ENCODE measurements at regions not wholly inside any gene's neighbourhood (a gene's known extent, or its start where the extent isn't known, plus 50 kb on each side); places are given as distances from the start of the nearest gene placed in this dataset.
"Not testable (repeated sequence)": the region's sequence is repeated elsewhere in the genome, so short reads cannot be mapped to it uniquely, and the experiment has no call there.

DNA sequence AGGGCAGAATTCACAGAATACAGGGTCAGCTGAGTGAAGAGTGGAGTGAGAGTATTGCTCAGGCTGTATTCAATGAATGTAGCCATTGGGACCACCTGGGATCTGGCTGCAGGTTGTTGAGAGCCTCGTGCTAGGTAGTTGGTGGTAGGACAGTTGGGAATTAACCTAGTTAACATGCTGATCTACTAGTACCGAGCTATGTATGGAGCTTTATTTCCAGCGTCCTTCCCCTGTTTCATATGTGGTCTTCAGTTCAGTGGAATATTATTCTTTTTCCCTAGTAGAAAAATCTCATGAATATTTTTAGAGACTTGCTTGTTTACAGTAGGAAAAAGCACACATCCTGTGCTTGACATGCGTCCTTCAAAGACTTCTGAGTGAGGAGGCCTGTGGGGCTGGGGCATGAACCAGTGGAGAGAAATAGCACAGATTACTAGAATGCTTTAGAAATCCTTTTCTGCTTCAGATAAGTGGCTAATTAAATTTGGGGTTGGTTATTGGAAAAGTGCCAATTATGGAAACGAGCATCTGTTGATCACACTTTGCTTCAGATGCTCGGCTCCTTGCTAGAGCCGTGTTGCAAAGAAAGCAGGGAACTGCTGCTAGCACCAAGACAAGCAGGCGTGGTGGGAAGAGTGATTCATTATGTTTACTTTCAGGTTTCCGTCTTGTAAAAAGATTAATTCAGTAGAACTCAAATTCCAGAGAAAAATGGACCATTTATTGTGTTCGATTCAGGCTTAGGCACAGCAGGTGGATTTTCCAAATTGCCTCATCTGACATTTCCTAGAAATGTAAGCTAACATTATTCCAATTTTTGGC lies 53.6 kb downstream of the ARF6 start:
- DNase-seq (ENCODE audit: low read depth in 2 of 3, low spot score in 2 of 3) = no peak

DNA sequence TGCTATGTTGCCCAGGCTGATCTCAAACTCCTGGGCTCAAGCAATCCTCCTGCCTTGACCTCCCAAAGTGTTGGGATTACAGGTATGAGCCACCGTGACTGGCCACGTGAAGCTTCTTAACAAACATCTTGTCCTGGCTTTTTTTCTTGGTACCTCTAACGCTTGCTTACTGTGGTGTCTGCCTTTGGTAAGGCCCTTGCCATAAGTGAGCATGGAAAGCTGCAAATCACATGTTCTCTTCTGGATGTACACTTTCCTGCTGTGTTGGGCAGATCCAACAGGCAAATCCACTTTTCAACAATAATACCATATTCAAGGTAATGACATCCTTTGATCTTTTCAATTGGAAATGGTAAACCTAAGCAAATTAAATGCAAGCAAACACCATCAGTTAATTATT lies 54.6 kb downstream of the ARF6 start:
- DNase-seq (ENCODE audit: low read depth in 2 of 3, low spot score in 2 of 3) = no peak

DNA sequence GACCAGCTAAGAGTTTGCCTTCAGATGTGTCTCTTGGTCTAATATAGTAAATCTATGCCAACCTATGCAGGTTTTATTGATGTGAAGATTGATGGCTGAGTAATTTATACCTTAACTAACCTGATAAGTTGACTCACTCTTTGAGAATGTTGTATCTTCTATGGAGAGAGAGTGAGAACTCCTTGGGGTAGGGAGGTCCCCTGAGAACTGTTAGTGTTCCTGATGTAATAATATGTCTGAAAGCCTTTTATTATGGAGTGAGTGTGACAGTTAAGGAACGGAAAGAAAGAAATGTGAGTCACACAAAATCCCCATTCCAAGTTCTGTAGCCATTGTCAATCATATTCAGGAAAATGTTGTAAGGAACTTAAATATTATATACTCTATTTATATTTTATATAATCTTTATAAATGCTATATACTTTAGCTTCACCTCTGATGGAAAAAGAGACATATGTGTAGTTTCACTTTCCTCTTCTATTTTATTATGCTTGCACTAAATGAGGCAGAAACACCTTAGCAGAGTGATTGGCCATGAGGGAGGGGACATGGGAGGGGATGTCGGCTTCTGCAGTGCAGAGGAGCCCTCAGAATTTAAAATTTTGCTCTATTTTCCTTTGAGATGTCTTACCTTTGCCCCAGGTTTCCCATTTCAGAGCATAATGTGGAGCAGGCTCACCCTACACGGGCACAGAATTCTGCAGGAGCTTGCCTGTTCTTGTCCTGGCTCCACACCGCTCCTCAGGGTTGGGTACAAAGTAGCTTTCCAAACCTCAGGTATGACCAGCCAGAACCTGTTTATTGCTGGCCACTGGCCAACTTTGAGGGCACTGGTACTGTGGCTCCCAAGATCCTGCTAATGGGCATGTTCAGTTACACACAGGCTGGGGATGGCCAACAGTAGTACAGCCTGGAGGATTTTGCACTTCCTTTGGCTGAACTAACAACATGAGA lies 57.7 kb downstream of the ARF6 start:
- no peak for DNase-seq (ENCODE audit: low read depth in 2 of 3, low spot score in 2 of 3)

DNA sequence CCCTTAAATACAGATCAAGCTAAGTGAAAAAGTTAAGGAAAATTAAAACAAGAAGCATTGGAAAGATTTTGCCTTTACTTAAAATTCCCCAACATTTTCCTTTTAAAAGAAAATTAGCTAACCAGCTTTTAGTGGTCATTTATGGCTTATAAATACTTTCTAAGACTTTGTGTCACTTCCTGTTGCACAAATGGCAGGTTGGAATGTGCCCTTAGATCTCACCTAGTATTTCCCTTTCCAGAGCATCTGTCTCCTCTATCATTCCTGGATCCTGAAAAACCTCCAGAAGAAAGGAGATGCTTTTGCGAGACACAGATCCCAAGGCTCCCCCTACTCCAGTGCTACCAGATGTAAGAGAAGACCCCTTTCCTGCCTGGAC lies 58.3 kb downstream of the ARF6 start:
- DNase-seq (ENCODE audit: low read depth in 2 of 3, low spot score in 2 of 3) = no peak

DNA sequence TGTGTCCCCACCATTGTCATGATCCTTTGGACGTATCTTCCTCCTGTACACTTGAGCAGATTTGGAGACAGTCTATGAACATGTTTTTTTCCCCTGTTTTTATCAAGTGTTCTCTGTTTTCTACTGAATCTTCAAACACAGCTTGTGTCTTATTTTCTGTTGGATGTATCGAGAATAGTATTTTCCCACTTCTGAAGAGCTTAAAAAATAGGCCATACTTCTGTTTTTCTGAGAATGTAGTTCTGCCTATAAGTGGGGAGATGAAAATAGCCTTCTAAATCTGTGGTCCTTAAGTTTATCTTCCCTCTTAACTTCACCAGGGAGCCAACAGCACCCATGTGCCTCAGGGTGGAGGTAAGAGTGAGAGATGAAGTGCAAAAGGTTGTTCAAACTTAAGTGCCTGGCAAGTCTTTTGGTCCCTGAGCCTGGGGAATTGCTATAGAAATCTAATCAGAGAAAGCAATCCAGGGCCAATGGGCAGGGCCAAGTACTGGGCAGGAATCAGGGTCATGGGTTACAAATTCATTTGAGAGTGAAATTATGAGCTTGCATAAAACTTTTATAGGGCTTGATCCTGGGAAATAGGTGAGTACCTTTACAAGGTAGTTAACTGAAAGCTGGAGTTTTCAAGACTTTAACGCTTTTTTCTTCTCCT lies 58.9 kb downstream of the ARF6 start:
- no peak for DNase-seq (ENCODE audit: low read depth in 2 of 3, low spot score in 2 of 3)

DNA sequence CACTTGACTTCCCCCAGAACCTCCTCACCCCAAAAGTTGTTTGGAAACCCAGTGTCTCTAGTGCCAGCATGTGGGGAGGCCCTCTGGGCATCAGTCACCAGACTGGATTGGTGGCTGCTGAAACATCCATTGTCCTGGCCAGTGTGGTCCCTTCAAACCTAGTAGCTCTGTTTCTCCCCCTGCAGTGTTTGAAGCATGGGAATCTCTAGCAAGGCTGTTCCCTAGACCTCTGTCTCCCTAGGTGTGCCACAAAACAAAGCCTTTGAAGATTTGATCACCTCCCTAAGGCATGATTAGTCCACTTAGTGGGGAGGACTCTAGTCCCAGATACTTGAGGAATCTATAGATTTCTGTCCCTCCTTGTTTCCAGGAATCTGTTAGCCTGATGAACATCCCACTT lies 60.3 kb downstream of the ARF6 start:
- DNase-seq (ENCODE audit: low read depth in 2 of 3, low spot score in 2 of 3) = no peak

DNA sequence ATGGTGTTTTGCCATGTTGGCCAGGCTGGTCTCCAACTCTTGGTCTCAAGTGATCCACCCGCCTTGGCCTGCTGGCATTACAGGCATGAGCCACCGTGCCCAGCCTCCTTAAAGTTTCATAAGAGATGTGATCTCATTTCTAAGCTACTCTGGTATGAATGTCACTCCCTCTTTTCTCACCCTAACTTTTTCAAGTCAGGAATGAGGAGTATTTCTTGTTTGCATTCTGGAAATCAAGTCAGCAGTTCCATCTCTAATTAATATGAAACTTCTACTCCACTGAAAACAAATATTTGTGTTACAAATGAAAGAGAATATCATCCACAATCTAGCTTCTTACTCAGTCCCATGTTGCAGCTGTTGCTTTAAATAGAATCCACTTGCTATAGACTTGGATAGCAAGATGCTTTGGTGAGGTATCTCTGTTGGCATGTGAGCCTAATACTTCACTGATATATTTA lies 61.3 kb downstream of the ARF6 start:
- no peak for DNase-seq (ENCODE audit: low read depth in 2 of 3, low spot score in 2 of 3)

DNA sequence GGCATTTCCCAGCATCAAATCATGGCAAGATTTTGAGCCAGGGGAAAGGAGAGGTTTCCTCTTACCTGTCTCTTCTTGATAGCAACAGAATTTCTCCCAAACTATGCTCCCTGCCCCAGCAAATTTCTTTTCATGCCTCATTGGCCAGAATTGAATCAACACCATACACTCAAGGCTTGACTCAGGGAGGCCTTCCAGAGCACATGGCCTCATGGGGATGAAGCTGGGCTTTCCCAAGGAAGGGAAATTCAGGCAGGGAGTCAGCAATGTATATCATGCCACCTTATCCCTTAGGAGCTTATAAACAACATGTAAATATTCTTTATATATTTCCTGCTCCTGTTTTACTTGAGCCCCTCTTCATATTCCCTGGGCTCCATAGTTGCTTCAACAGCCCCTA lies 62.1 kb downstream of the ARF6 start:
- DNase-seq (ENCODE audit: low read depth in 2 of 3, low spot score in 2 of 3) = no peak

DNA sequence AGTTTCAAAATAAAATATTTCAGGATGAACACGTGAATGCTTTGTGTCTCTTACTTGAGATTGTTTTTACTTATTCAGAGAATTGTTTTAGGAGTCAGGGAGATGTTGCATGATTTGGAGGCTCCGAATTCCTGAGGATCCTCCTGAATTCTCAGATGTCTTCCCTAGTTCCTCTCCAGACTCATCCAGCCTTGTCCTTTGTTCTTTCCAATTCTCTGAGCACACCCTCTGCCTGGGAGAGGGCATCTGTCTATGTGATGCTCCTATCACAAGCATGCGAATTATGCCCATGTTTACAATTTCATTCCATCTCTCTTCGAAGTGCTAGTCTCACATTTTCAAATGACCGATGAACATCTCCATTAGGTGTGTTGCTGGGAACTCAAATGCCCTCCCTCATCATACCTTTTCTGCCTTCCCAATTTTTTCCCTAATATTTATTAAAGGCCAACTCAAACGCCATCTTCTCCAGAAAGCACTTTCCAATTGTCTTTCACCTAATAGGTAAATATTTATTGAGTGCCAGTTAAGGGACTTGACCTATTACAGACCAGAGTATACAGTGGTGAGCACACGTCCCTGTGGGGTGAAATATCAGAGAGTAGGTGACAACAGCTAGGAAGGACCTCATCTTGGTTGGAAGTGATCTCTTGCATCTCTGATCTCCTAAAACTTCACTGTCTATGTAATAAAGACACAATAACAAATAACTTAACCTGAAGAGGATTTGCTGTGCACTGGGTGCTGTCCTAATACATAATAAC lies 64.4 kb downstream of the ARF6 start:
- no peak for DNase-seq (ENCODE audit: low read depth in 2 of 3, low spot score in 2 of 3)

DNA sequence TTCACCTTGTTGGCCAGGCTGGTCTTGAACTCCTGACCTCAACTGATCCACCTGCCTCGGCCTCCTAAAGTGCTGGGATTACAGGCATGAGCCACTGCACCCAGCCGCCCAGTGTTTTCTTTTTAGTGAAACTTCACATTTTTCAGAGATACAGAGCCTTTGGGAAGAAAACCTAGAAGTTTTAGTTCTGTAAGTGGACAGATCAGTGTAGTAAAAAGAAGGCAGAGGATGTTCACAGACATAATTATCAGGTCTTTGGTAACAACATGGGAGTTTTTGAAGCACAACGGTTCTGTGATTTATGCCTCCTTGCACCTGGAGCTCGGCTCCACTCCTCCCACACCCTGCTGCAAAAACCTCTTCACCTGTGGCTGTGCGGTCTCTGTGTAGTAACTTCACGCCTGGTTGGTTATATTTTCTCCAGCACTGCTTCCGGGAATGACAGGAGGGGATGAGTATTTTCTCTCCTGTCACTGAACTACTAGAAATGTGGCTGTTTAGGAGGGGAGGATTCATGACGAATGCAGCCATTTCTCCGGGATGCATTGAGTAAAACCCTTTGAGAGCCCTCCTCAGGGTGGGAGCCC lies 67.0 kb downstream of the ARF6 start:
- no peak for DNase-seq (ENCODE audit: low read depth in 2 of 3, low spot score in 2 of 3)

DNA sequence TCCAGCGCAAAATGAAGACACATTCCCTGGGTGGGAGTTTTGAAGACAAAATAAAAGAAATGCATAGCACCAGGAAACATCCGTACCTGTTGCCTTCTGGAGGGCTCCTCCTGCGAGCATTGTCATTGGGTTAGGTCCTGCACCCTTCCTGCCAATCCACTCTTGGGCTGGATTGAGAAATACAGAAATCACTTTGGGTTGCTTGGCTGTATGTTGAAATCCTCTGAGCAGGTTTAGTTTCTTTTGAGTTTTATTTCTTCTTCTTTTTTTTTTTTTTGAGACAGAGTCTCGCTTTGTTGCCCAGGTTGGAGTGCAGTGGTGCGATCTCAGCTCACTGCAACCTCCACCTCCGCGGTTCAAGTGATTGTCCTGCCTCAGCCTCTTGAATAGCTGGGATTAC lies 67.6 kb downstream of the ARF6 start:
- DNase-seq (ENCODE audit: low read depth in 2 of 3, low spot score in 2 of 3) = no peak

DNA sequence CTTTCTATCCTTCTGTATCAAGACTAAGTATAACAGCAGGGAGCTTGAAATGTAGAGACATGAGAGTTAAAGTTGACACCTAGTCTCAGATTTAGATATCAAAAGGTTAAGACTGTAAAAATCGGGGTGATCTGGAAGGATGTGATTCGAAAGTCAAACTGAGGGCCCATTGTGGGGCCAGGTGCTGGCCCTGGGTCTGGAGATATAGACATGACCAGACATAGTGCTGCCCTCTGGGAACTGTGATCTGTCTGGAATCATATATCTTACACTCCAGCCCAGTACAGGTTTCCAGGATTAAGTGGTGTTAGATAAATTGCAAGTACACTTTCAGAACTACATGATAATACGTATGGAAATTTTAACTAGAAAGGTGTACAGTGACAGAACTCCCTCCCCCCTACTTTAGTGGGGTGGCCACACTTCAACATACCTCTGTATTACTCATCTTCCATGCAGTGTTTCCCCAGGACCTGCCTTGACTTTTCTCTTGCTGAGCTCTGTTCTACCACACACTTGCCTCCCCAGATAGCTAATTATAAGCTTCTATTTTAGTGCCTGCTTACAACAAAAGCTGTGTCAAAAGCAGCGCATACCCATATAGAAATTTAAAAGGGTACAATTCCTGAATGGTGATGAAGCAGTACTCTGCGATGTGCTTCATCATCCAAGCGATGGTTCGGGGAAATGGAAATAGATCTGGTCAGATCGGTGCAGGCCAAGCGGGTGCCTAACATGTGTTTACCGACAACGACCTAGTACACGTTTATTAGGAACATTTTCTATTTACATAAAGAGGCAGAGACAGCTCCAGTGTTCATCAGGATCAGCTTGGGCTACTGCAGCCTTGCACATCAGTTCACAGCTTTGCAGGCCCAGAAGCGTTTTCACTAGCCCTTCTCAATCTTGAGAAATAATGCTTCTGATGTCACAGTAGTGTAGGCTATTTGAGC lies 68.7 kb downstream of the ARF6 start:
- no peak for DNase-seq (ENCODE audit: low read depth in 2 of 3, low spot score in 2 of 3)

DNA sequence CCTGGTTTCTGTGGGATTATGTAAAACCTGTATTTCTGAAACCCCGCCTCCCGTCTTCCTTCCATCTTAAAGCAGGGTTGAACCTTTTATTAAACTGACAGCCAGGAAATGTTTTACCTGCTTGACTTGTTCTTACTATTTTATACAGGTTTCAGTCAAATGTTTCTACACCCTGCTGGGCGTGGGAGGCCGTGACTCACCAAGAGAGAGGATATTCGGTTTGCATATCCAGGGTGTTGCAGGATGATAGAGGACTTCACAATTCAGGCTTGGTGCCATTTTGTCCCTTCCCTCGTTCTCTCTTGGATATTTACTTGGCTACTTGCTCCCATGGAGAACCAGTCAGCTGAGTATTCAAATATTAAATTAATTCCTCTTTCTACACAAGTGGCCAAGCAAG lies 69.7 kb downstream of the ARF6 start:
- no peak for DNase-seq (ENCODE audit: low read depth in 2 of 3, low spot score in 2 of 3)

DNA sequence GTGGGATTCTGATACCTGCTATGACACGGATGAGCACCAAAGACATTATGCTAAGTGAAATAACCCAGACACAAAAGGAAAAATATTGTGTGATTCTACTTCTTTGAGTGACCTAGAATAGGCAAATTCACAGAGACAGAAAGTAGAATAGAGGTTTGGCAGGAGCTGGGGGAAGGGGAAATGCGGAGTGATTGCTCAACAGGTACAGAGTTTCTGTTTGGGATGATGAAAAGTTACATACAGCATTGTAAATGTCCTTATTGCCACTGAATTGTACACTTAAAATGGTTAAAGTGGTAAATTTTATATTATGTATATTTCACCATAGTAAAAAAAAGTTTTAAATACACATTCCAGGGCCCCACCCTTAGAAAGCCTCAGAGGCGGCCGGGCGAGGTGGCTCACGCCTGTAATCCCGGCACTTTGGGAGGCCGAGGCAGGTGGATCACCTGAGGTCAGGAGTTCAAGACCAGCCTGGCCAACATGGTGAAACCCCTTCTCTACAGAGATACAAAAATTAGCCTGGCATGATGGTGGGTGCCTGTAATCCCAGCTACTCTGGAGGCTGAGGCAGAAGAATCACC lies 72.3 kb downstream of the ARF6 start:
- DNase-seq (ENCODE audit: low read depth in 2 of 3, low spot score in 2 of 3) = not testable (repeated sequence)

DNA sequence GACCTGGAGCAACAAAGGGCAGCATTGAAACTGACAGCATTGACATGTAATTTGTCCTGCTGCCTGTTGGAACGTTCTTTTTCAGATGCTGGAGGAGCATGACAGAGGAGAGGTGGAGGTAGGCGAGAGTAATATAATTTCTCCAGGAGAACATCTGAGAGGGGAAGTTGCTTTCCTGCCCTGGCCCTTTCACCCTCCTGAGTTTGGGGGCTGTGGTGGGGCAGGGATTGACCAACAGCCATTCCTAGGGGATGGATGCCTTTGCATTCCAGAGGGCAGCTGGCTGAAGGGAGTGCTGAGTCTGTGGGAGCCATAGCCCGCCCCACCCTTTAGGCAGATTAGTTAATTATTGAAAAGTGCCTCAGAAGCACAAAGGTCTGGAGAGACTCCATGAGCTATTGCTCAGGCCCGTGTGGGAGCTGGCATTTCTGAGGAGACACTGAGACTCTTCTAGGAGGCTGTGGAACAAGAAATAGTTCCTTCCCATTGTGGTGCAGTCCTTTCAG lies 73.5 kb downstream of the ARF6 start:
- no peak for DNase-seq (ENCODE audit: low read depth in 2 of 3, low spot score in 2 of 3)

DNA sequence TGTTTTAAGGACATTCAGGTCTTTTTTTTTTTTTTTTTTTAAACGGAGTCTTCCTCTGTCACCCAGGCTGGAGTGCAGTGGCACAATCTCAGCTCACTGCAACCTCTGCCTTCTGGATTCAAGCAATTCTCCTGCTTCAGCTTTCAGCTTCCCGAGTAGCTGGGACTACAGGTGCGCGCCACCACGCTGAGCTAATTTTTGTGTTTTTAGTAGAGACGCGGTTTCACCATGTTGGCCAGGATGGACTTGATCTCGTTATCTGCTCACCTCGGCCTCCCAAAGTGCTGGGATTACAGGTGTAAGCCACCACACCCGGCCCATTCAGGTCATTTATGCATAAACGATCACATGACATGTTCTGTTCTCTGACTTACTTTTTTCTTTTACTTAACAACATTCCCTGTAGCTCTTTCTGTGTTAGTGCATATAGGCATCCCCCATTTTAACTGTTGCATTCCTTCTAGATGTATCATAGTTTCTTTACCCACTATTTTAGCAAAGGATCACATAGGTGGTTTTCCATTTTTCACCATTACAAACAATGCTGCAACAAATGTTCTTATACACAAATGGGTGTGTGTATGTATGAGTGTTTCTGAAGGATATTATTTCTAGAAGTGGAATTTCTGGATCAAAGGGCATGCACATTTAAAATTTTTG lies 74.2 kb downstream of the ARF6 start:
- DNase-seq (ENCODE audit: low read depth in 2 of 3, low spot score in 2 of 3) = no peak

DNA sequence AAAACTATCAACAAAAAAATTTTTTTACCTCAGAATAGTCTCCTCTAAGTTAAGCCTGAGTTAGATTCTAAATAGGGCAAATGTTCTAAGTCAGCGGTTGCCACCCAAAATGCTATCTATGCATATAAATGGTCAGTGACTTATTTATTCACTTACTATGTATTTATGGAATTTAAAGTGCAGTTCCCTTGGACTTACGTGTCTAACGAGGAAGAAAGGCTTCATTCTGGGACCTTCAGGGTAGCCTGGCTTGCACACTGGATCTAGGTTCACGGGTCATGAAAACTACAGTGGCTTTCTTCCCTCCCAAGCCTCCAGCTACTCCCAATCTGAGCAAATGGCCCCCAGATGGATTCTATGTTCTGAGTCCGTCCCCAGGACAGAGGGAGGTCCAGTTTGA lies 77.1 kb downstream of the ARF6 start:
- no peak for DNase-seq (ENCODE audit: low read depth in 2 of 3, low spot score in 2 of 3)

DNA sequence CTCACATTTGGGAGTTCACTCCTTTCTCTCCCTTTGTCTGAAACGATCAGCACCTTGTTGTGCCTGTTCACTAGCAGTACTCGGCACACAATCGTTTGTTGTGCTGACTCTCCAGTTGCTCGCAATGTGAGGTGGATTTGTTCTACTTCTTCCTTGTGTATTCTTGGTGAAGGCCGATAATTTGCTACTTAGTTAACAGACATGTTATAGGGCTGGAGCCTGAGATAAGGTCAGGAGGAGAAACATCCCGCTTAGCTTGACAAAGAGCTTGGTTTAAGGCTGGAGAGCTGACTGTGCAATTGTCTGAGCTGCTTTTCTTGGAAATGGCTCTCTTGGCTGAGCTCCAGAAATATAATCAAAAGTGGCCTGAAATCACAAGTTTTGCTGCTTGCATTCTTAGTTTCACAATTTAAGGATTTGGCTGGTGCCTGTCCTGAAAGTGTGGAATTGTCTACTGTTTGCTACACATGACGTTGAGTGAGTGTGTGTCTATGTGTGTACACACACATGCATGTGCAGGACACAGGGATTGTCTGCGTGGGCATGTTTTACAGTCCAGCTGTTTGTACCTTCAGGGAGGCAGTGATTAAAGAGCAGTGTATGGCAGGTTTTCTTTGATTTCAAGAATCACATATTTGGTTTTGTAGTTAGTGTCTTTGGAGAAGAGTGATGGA lies 77.7 kb downstream of the ARF6 start:
- DNase-seq (ENCODE audit: low read depth in 2 of 3, low spot score in 2 of 3) = no peak
